Neural progenitor cell (in vitro differentiated cells): ENCODE measurements at regions not wholly inside any gene's neighbourhood (a gene's known extent, or its start where the extent isn't known, plus 50 kb on each side); places are given as distances from the start of the nearest gene placed in this dataset.

ENCODE experiments used
- DNase-seq: peaks from one replicate; pipeline ENCODE4 v3.0.0-alpha.2; 2016; ENCODE audit warnings: low spot score
- H2AFZ ChIP-seq: fragments of 200-600 bp; sonication (generic); replicated peaks from 2 replicates; pipeline ENCODE4 v1.6.1; 2016; ENCODE audit warnings: antibody characterized with exemption
- H3F3A ChIP-seq: fragments of 200-600 bp; sonication (generic); 2 replicates; pipeline ENCODE4 v1.6.1; 2016; ENCODE audit warnings: antibody characterized with exemption, low read depth
- H3K27ac ChIP-seq: fragments of 200-600 bp; sonication (generic); 2 replicates; pipeline ENCODE4 v1.5.1; 2016; ENCODE audit warnings: mild to moderate bottlenecking
- H3K27me3 ChIP-seq: fragments of 200-600 bp; sonication (generic); 2 replicates; pipeline ENCODE4 v1.6.1; 2016; ENCODE audit warnings: mild to moderate bottlenecking, moderate library complexity
- H3K36me3 ChIP-seq: fragments of 200-600 bp; sonication (generic); 2 replicates; pipeline ENCODE4 v1.5.1; 2016
- H3K4me1 ChIP-seq: fragments of 200-600 bp; sonication (generic); 2 replicates; pipeline ENCODE4 v1.6.1; 2016; ENCODE audit warnings: mixed run types
- H3K4me2 ChIP-seq: fragments of 200-600 bp; sonication (generic); 2 replicates; pipeline ENCODE4 v1.6.1; 2016
- H3K4me3 ChIP-seq: fragments of 200-600 bp; sonication (generic); 2 replicates; pipeline ENCODE4 v1.5.1; 2016
- H3K79me2 ChIP-seq: fragments of 200-600 bp; sonication (generic); 2 replicates; pipeline ENCODE4 v1.6.1; 2016; ENCODE audit warnings: low read depth
- H3K9ac ChIP-seq: fragments of 200-600 bp; sonication (generic); 2 replicates; pipeline ENCODE4 v1.6.1; 2016
- H3K9me3 ChIP-seq: fragments of 200-600 bp; sonication (generic); 2 replicates; pipeline ENCODE4 v1.5.1; 2016; ENCODE audit warnings: low read depth
- H4K20me1 ChIP-seq: fragments of 200-600 bp; sonication (generic); 2 replicates; pipeline ENCODE4 v1.6.1; 2016; ENCODE audit warnings: low read depth
- H3K27ac Mint-ChIP-seq: 3 replicates; pipeline ENCODE4 v1.8.0; 2021; ENCODE audit warnings: mixed read lengths
- H3K27me3 Mint-ChIP-seq: 2 replicates; pipeline ENCODE4 v1.8.0; 2022; ENCODE audit warnings: low read depth, mild to moderate bottlenecking, inconsistent platforms, moderate library complexity, mixed read lengths; ENCODE audit not compliant: insufficient read depth
- H3K36me3 Mint-ChIP-seq: 3 replicates; pipeline ENCODE4 v1.8.0; 2021; ENCODE audit warnings: mixed read lengths
- H3K4me1 Mint-ChIP-seq: 3 replicates; pipeline ENCODE4 v1.8.0; 2021; ENCODE audit warnings: mixed read lengths
- H3K4me3 Mint-ChIP-seq: 3 replicates; pipeline ENCODE4 v1.8.0; 2021; ENCODE audit warnings: mild to moderate bottlenecking, moderate library complexity, mixed read lengths
- H3K9me3 Mint-ChIP-seq: 3 replicates; pipeline ENCODE4 v1.8.0; 2020; ENCODE audit warnings: mixed read lengths
- EZH2 ChIP-seq: fragments of 200-600 bp; sonication (generic); IDR thresholded peaks from 2 replicates; pipeline ENCODE4 v1.6.1; 2017; ENCODE audit warnings: antibody characterized with exemption, mild to moderate bottlenecking, moderate library complexity
- EZH2phosphoT487 ChIP-seq: fragments of 200-600 bp; sonication (generic); IDR thresholded peaks from 2 replicates; pipeline ENCODE4 v1.6.1; 2017; ENCODE audit warnings: antibody characterized with exemption
- TF ChIP-seq, protein P1 (sequence below): fragments of 200-600 bp; sonication (generic); IDR thresholded peaks from 2 replicates; pipeline ENCODE4 v1.5.1; 2017; ENCODE audit warnings: antibody characterized with exemption, mild to moderate bottlenecking

- H3K36me3 Mint-ChIP-seq, result no peaks in the 10 kb centered on the region
- Histone ChIP-seq H3K9ac (no peak overlapping the region), H3K79me2 (no peaks in the 10 kb centered on the region), H3F3A (no peaks in the 10 kb centered on the region), H3K4me2 (no peak overlapping the region), H3K9me3 (no peaks in the 10 kb centered on the region), H4K20me1 (no peaks in the 10 kb centered on the region), H2AFZ (no peak overlapping the region), H3K36me3 (no peaks in the 10 kb centered on the region), H3K27ac (no peak overlapping the region), H3K4me3 (no peak overlapping the region), H3K27me3 (no peaks in the 10 kb centered on the region), H3K4me1 (peaks cover 12% of the 10 kb centered on the region)
- TF ChIP-seq EZH2, result no peak
- TF ChIP-seq, protein P1, sequence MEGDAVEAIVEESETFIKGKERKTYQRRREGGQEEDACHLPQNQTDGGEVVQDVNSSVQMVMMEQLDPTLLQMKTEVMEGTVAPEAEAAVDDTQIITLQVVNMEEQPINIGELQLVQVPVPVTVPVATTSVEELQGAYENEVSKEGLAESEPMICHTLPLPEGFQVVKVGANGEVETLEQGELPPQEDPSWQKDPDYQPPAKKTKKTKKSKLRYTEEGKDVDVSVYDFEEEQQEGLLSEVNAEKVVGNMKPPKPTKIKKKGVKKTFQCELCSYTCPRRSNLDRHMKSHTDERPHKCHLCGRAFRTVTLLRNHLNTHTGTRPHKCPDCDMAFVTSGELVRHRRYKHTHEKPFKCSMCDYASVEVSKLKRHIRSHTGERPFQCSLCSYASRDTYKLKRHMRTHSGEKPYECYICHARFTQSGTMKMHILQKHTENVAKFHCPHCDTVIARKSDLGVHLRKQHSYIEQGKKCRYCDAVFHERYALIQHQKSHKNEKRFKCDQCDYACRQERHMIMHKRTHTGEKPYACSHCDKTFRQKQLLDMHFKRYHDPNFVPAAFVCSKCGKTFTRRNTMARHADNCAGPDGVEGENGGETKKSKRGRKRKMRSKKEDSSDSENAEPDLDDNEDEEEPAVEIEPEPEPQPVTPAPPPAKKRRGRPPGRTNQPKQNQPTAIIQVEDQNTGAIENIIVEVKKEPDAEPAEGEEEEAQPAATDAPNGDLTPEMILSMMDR, result no peak
- no peak for TF ChIP-seq EZH2phosphoT487
- peaks cover 19% of the 10 kb centered on the region for H3K4me1 Mint-ChIP-seq
- H3K27me3 Mint-ChIP-seq, result peaks cover 2% of the 10 kb centered on the region
- H3K4me3 Mint-ChIP-seq, result no peak overlapping the region
- no peak for DNase-seq
- H3K27ac Mint-ChIP-seq, result no peak overlapping the region
- H3K9me3 Mint-ChIP-seq, result no peaks in the 10 kb centered on the region
Measured at GRCh38 chr13:50453188-50453587, 390.3 kb downstream of the DLEU7 start.

DNA sequence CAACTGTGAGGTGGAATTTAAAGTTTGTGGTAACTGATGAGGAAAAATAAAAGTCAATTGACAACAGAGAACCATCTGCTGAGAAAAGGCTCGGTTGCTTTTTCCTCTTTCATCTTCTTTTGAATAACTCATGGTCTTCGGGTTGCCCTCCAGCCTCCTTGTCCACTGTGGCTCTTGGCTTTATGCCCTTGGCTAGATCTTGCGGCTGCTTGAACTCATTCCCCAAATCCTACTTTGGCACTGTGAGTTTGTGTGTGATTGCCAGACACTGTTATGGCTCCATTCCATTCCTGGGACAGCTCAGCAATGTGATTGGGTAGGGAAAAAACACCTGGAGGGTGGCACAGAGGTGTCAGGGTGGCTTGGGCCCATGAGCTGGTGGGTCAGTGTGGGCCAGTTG, 387.4 kb downstream of the DLEU7 start:
- Histone ChIP-seq H2AFZ (no peak overlapping the region), H3K9me3 (no peaks in the 10 kb centered on the region), H4K20me1 (no peaks in the 10 kb centered on the region), H3K9ac (no peak overlapping the region), H3K4me1 (peaks cover 12% of the 10 kb centered on the region), H3K36me3 (no peaks in the 10 kb centered on the region), H3F3A (no peaks in the 10 kb centered on the region), H3K4me2 (no peak overlapping the region), H3K27me3 (no peaks in the 10 kb centered on the region), H3K79me2 (no peaks in the 10 kb centered on the region), H3K4me3 (no peak overlapping the region), H3K27ac (no peak overlapping the region)
- H3K9me3 Mint-ChIP-seq, result no peaks in the 10 kb centered on the region
- H3K27ac Mint-ChIP-seq, result peak overlapping the region; percentile 73
- TF ChIP-seq EZH2, result no peak
- no peak for TF ChIP-seq EZH2phosphoT487
- TF ChIP-seq, protein P1, result no peak
- no peaks in the 10 kb centered on the region for H3K36me3 Mint-ChIP-seq
- peaks cover 19% of the 10 kb centered on the region for H3K4me1 Mint-ChIP-seq
- H3K4me3 Mint-ChIP-seq, result no peak overlapping the region
- peaks cover 2% of the 10 kb centered on the region for H3K27me3 Mint-ChIP-seq
- DNase-seq, result no peak

GRCh38 chr13:50457415-50458393, 385.8 kb downstream of the DLEU7 start:
- Histone ChIP-seq H3K4me3 (no peak overlapping the region), H2AFZ (no peak overlapping the region), H3K27me3 (no peaks in the 10 kb centered on the region), H4K20me1 (no peaks in the 10 kb centered on the region), H3K27ac (no peak overlapping the region), H3K36me3 (no peaks in the 10 kb centered on the region), H3K4me1 (peaks cover 2% of the 10 kb centered on the region), H3K9me3 (no peaks in the 10 kb centered on the region), H3K4me2 (no peak overlapping the region), H3F3A (no peaks in the 10 kb centered on the region), H3K9ac (no peak overlapping the region), H3K79me2 (no peaks in the 10 kb centered on the region)
- no peak for DNase-seq
- H3K4me1 Mint-ChIP-seq, result peaks cover 19% of the 10 kb centered on the region
- H3K9me3 Mint-ChIP-seq, result no peaks in the 10 kb centered on the region
- TF ChIP-seq, protein P1, result no peak
- TF ChIP-seq EZH2 (no peak), EZH2phosphoT487 (no peak)
- H3K27ac Mint-ChIP-seq, result no peak overlapping the region
- H3K4me3 Mint-ChIP-seq, result no peak overlapping the region
- H3K36me3 Mint-ChIP-seq, result no peaks in the 10 kb centered on the region
- peaks cover 3% of the 10 kb centered on the region for H3K27me3 Mint-ChIP-seq
